ENCODE measurements at regions not wholly inside any gene's neighbourhood (a gene's known extent, or its start where the extent isn't known, plus 50 kb on each side); places are given as distances from the start of the nearest gene placed in this dataset.
A peak's percentile ranks its signal among the peaks of the same experiment; 100 is the strongest.

- Histone ChIP-seq H3K27ac (no peak overlapping the region), H3K36me3 (no peaks in the 10 kb centered on the region), H3K9me3 (no peaks in the 10 kb centered on the region), H3K27me3 (no peaks in the 10 kb centered on the region), H3K4me1 (peaks cover 0 to 10% (median 0%) of the 10 kb centered on the region in 4 donors), H3K4me3 (no peak overlapping the region)
- TF ChIP-seq EP300 (IDR thresholded peaks at IDR 0.05) (no peak), POLR2AphosphoS5 (IDR thresholded peaks at IDR 0.05) (no peak), POLR2A (IDR thresholded peaks at IDR 0.05) (no peak), CTCF (IDR thresholded peaks at IDR 0.05) (no peak)
- DNase-seq = peak; percentile 28
- WGBS, 2 donors = 80 to 94% methylated on average over 7 of the region's 7 CpGs
- intact Hi-C loops (cut with DNase I) = no loop called here
These were observed 103.8 kb downstream of the TOMM20 start for GRCh38 chr1:235024711-235025421.

DNA sequence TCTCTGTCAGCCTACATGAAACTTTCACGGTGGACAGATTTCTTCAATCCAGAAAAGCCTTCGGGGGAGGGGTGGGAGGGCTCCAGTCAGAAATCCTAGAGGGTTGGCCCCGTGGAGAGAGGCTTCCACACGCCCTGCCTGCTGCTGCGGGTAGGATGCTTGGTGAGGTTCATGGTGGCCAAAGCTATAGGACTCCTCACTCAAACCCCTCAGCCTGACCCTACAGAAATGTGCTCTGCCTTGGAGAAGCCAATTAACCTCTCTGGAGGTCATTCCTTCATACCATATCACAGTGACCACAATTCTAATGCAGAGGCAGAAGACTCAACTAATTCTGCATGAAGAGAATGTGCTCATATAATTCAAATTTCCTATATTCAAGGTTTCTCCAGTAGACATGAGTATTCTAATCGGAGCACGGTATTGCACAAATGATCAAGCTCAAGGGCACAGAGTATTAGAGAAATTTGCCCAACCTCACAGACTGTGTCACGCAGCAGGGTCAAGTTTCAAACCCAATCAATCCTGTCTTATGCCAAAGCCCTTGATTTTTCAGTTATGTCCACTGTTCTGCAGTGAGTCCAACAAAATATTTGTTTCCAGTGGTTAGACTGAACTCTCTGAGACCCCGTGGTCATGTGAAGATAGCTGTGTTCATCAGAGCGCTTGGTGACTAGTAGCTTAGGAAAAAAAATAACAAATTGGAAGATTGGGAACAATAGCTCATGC is 104.8 kb downstream of the TOMM20 start:
- TF ChIP-seq POLR2A (IDR thresholded peaks at IDR 0.05) (no peak), EP300 (IDR thresholded peaks at IDR 0.05) (no peak), POLR2AphosphoS5 (IDR thresholded peaks at IDR 0.05) (no peak), CTCF (IDR thresholded peaks at IDR 0.05) (no peak)
- peak; percentile 2 for DNase-seq
- intact Hi-C loops (cut with DNase I) = no loop called here
- H3K27me3 ChIP-seq = no peaks in the 10 kb centered on the region
- no peak overlapping the region for H3K4me3 ChIP-seq
- H3K4me1 ChIP-seq = peaks cover 0 to 10% (median 0%) of the 10 kb centered on the region in 4 donors
- H3K27ac ChIP-seq = no peak overlapping the region
- H3K9me3 ChIP-seq = no peaks in the 10 kb centered on the region
- WGBS, 2 donors = 85 to 94% methylated on average over 10 of the region's 10 CpGs
- no peaks in the 10 kb centered on the region for H3K36me3 ChIP-seq

GRCh38 chr1:235022981-235023710 is 105.5 kb downstream of the TOMM20 start:
- TF ChIP-seq CTCF (IDR thresholded peaks at IDR 0.05) (no peak), EP300 (IDR thresholded peaks at IDR 0.05) (no peak), POLR2AphosphoS5 (IDR thresholded peaks at IDR 0.05) (no peak), POLR2A (IDR thresholded peaks at IDR 0.05) (no peak)
- Histone ChIP-seq H3K9me3 (no peaks in the 10 kb centered on the region), H3K4me3 (no peak overlapping the region), H3K27me3 (no peaks in the 10 kb centered on the region), H3K4me1 (peaks cover 0 to 10% (median 0%) of the 10 kb centered on the region in 4 donors), H3K36me3 (no peaks in the 10 kb centered on the region), H3K27ac (peak overlapping the region in 1 of 4 donors; percentile 38)
- intact Hi-C loops (cut with DNase I) = no loop called here
- WGBS, 2 donors = 83 to 84% methylated on average over 13 of the region's 13 CpGs
- DNase-seq = peak; percentile 52

- H3K27ac ChIP-seq = peak overlapping the region; percentile 3 to 43 (median 40)
- no peaks in the 10 kb centered on the region for H3K9me3 ChIP-seq
- WGBS, 2 donors = 41 to 45% methylated on average over 12 of the region's 12 CpGs
These were observed 106.2 kb downstream of the TOMM20 start for GRCh38 chr1:235022341-235022980.

More at GRCh38 chr1:235022341-235022980, 106.2 kb downstream of the TOMM20 start:
- DNase-seq = peak; percentile 47
- Histone ChIP-seq H3K4me1 (peaks cover 0 to 10% (median 0%) of the 10 kb centered on the region in 4 donors), H3K4me3 (no peak overlapping the region), H3K27me3 (no peaks in the 10 kb centered on the region), H3K36me3 (no peaks in the 10 kb centered on the region)
- intact Hi-C loops (cut with DNase I) = no loop called here
- TF ChIP-seq POLR2AphosphoS5 (IDR thresholded peaks at IDR 0.05) = no peak
- no peak for TF ChIP-seq CTCF (IDR thresholded peaks at IDR 0.05)
- TF ChIP-seq POLR2A (IDR thresholded peaks at IDR 0.05) = no peak
- no peak for TF ChIP-seq EP300 (IDR thresholded peaks at IDR 0.05)
